Astrocyte (in vitro differentiated cells and primary cell): ENCODE measurements at regions not wholly inside any gene's neighbourhood (a gene's known extent, or its start where the extent isn't known, plus 50 kb on each side); places are given as distances from the start of the nearest gene placed in this dataset.

Experiments
- EZH2 ChIP-seq: IDR thresholded peaks from 2 replicates; pipeline ENCODE4 v1.6.1; 2012; ENCODE audit warnings: mild to moderate bottlenecking, low read length, inconsistent platforms; ENCODE audit not compliant: insufficient read depth
- TF ChIP-seq, protein P1 (sequence below): IDR thresholded peaks from 2 replicates; pipeline ENCODE4 v1.5.1; 2011; ENCODE audit warnings: low read depth, mild to moderate bottlenecking, inconsistent platforms, low read length, moderate library complexity; ENCODE audit not compliant: insufficient read depth

DNA sequence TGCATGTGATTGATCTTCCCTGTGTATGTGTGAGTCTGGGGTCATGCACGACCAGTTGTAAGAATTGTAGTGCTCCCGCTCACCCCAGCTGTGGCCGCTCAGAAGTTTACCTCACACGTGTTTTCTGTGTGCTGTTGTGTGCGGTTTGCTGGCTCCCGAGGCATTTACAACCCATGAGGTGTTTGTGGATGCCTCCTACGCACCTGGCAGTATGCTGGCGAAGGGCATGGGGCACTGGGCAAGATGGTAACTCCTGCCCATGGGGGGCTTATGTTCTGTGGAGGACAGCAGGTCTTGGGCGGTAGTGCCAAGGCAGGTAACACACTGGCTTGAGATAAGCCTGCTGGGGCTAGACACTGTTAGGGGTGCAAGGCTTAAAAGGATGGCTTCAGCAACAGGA is 102.6 kb upstream of the HS6ST1 start:
- TF ChIP-seq, protein P1, sequence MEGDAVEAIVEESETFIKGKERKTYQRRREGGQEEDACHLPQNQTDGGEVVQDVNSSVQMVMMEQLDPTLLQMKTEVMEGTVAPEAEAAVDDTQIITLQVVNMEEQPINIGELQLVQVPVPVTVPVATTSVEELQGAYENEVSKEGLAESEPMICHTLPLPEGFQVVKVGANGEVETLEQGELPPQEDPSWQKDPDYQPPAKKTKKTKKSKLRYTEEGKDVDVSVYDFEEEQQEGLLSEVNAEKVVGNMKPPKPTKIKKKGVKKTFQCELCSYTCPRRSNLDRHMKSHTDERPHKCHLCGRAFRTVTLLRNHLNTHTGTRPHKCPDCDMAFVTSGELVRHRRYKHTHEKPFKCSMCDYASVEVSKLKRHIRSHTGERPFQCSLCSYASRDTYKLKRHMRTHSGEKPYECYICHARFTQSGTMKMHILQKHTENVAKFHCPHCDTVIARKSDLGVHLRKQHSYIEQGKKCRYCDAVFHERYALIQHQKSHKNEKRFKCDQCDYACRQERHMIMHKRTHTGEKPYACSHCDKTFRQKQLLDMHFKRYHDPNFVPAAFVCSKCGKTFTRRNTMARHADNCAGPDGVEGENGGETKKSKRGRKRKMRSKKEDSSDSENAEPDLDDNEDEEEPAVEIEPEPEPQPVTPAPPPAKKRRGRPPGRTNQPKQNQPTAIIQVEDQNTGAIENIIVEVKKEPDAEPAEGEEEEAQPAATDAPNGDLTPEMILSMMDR: no peak
- TF ChIP-seq EZH2: no peak
